NCI-H82 (cell line): ENCODE measurements at regions not wholly inside any gene's neighbourhood (a gene's known extent, or its start where the extent isn't known, plus 50 kb on each side); places are given as distances from the start of the nearest gene placed in this dataset.

Source experiments
- DNase-seq: peaks from one replicate; lab custom pipeline; 2025; lab: John Stamatoyannopoulos, UW

DNA sequence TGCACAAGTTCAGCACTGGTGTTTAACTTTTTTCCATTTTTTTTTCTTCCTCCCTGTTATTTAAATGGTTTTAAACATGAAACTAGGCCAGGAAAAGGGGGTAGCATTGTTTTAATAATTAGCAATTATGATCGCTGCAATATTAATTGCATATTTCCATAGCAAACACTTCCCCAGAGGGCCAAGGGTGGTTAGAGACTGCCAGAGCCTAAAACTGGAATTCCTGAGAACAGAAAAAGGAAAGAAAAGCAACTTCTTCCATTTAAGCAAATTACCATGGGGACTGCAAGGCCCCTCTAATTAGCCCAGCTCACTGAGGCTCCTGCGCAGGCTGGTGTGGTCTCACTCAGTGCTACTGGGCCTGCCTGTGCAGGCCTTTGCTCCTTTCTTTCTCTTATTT lies 201.5 kb downstream of the SMAD2 start:
- DNase-seq, result no peak

- DNase-seq, result no peak
Measured at GRCh38 chr18:47727409-47727808, 203.1 kb downstream of the SMAD2 start.

DNA sequence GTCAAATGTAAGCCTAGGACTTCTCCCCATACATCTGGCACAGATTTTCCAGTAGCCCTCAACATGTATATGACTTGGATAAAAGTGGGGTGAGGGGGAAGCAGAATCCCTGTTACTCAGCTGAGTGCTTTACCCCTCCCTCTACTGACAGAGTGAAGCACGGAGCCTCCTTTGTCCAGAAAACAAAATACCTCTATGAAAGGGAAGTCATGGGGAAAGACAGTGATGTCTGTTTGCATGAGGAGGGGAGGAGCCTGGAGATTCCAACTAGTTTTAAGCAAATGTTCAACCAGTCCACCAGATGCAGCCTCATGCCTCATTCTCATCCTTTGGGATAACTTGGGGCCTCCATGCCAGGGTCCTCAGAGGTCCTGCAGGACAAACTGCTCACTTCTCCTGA lies 203.9 kb downstream of the SMAD2 start:
- DNase-seq, result no peak

- no peak for DNase-seq
Measured at GRCh38 chr18:47725656-47726055, 204.8 kb downstream of the SMAD2 start.

- DNase-seq, result no peak
Measured at GRCh38 chr18:47724186-47724975, 206.1 kb downstream of the SMAD2 start.

DNA sequence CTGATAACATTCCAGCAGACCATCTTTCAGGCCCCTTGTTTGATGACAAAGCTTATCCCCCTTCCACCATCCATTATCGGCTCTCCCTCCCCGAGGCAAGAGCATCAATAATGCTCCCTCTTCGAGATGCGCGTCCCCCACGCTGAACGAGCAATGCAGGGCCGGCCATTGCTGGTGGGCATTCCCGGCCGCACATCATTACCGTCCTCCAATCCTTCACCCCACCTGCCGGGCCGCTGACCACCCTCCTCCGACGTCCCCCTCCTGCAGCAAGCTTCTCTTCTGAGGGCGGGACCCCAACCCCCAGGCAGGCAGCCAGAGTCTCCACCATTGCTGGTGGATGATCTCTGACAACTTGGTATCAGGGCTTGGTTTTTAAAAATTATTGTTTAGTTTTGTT lies 208.6 kb downstream of the SMAD2 start:
- DNase-seq, result no peak

DNA sequence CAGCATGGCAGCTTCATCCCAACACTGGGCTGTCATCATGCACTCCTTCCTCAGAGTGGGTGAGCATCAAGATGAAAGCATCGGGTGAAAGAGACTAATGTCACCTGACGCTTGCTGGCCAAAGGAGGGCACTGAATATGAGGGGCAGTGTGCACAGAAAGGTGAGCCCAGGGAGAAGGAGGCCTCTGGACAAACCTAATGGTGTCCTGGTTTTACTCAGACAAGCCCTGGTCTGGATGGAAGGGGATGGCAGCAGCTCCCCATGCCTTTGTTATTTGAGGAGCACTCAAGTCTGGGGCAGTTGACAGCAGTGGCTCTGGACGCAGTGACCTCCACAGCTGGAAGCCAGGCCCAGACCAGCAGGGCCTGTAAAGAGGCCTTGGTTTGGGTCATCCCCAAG lies 209.7 kb downstream of the SMAD2 start:
- no peak for DNase-seq

DNA sequence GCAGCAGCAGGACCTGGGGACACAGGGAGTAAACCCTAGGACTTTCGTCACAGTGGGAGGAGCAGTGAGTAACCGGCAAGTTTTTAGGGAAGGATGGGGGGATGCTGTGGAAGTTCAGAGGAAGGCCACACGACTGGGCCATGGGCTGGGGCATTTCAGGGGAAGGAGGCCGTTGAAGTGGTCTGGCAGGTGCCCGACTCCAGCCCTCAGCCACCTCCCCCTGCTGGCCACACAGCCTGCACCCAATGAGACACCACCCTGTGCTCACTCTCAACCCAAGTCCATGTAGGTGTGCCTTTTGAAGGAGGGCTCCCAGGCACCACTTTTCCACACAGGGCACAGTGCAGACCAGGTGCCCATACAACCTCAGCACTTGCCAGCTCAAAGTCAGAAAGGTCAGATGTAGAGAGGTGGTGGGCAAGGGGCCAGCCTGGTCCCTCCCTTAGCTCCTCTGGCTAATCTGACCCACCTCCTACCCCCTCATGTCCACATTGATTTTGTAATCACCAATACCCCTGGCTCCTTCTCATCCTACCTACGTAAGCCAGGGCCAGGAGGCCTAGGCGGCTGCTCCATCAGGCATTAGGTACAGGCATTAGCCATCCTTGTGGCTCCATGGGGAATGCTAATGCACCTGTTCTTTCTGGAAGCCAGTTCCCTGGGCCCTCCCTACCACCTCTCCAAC lies 211.2 kb downstream of the SMAD2 start:
- no peak for DNase-seq

GRCh38 chr18:47718646-47719045 lies 211.8 kb downstream of the SMAD2 start:
- no peak for DNase-seq

GRCh38 chr18:47717257-47717656 lies 213.2 kb downstream of the SMAD2 start:
- DNase-seq, result no peak

DNA sequence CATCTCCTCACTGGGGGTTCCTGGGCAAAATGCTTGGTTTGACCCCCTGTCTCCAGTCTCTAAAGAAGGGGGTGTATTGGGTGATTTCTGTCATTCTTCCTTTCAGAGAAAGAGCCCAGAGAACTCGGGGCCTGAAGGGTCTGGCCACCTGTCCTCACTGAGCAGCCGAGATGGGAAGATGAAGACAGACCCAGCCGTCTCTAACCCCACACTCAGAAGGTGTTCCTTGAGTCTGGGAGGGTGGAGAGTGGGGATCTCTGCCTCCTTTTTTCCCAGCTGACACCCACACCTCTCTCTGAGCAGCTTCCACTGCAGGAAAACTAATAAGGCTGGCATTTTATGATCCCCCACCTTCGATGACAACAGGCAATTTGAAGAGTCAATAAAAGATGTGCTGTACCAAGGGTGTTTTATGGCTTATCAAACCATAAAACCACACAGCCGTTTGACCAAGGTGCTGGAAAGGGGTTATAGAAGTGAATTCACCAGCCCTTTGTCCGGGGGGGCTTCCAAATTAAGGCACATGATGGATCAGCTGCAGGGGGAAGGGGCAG lies 213.8 kb downstream of the SMAD2 start:
- DNase-seq, result no peak

GRCh38 chr18:47710451-47710850 lies 220.0 kb downstream of the SMAD2 start:
- peak; percentile 30 for DNase-seq

GRCh38 chr18:47709556-47709955 lies 220.9 kb downstream of the SMAD2 start:
- DNase-seq, result no peak

- DNase-seq, result no peak
Measured at GRCh38 chr18:47708206-47708605, 222.3 kb downstream of the SMAD2 start.

- DNase-seq, result peak; percentile 3
Measured at GRCh38 chr18:47701134-47701533, 229.3 kb downstream of the SMAD2 start.

DNA sequence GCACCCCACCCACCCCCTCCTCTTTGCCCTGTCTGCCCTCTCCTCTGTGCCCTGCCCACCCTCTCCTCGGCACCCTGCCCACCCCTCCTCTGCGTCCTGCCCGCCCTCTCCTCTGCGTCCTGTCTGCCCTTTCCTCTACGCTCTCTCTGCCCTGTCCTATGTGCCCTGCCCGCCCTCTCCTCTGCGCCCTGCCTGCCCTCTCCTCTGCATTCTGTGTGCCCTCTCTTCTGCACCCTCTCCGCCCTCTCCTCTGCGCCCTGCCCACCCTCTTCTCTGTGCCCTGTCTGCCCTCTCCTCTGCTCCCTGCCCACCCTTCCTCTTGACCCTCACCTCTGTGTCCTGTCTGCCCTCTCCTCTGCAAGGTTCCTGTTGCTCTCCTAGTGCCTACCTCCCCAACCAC lies 233.6 kb downstream of the SMAD2 start:
- no peak for DNase-seq

GRCh38 chr18:47691611-47692010 lies 238.8 kb downstream of the SMAD2 start:
- DNase-seq, result peak; percentile 87

DNA sequence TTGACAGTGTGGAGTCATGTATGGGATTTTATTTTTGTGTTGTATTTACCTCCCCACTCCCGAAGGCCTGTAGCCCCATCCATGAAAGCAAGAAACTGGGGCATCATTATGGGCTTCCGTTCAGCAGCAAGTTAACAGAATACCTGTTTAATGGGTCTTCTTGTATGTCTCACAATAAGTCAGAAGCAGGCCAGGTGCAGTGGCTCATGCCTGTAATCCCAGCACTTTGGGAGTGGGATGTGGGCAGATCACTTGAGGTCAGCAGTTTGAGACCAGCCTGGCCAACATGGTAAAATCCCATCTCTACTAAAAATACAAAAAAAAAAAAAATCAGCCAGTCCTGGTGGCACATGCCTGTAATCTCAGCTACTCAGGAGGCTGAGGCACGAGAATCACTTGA lies 239.7 kb downstream of the SMAD2 start:
- DNase-seq, result peak; percentile 23

GRCh38 chr18:47689371-47689770 lies 241.1 kb downstream of the SMAD2 start:
- DNase-seq, result no peak

DNA sequence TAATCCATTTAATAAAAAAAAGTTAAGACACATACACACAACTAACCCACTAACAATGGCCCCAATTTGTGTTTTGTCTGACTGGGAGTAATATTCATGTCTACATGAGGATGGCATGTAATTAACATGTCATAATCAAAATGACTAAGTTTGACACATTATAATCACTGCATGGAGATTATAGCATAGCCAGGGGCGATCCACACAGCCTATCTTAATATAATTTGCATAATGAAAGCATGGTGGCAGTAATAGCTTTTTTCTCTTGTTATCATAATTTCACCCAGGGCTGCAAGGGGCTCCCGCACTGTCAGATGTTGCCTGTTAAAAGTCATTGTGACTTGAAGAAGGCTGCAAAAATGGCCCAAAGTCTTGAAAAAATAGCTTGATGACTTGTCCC lies 243.7 kb downstream of the SMAD2 start:
- no peak for DNase-seq

DNA sequence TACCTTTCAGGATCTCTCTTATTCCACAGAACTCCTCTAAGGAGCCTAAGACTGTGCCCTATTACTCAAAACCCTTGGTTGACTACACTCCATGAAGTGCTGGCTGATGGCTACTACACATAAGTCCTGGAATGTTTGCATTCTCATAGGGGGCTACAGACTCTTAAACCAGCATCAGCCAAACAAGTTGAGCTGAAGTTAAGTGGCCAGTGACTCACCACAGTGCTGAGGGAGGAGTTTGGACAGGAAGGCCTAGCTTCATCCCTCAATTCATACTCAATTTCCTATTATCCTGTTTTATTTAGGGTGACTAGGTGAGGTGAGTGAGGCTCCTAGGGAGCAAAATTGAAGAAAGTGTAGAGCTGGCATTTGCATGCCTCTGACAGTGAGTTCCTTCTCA lies 246.7 kb downstream of the SMAD2 start:
- no peak for DNase-seq

GRCh38 chr18:47682876-47683275 lies 247.6 kb downstream of the SMAD2 start:
- no peak for DNase-seq

DNA sequence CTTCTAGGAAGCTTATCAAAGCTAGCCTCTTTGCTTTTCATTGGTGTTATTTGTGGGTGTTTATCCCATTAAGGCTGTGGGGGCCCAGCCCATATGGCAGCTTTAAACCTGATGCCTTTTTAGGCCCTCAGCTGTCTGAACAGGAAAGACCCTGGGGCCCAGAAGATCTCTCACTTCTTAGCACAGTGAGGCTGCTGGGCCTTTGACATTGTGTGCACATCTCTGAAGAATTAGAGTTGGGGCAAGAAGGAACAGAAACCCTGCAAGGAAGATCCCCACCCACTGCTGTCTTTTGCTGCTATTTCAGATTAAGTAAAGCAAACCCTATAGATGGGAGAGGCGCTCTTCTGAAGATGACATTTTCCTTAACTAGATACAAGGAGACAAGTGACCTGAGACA lies 250.0 kb downstream of the SMAD2 start:
- peak; percentile 88 for DNase-seq
